Calu3 (cell line): ENCODE measurements at regions not wholly inside any gene's neighbourhood (a gene's known extent, or its start where the extent isn't known, plus 50 kb on each side); places are given as distances from the start of the nearest gene placed in this dataset.

Experiments
- BruUV-seq: library from RNA; stranded (reverse); fragments of 400-500 nt; replicated peaks from 2 replicates; lab custom pipeline; 2021; lab: Mats Ljungman, UMichigan
- CTCF ChIA-PET: fragments of 300-600 bp; sonication (Branson Sonifier 250); formaldehyde crosslinking; loops from one replicate; lab custom pipeline; 2022; ENCODE audit warnings: antibody characterized with exemption; lab: Charles Lee
- DNase-seq: peaks from one replicate; pipeline ENCODE4 v3.0.0; 2022
- H3K27ac Mint-ChIP-seq: one replicate; pipeline ENCODE4 v1.8.0; 2022; ENCODE audit warnings: mixed read lengths; ENCODE audit not compliant: unreplicated experiment
- H3K27me3 Mint-ChIP-seq: one replicate; pipeline ENCODE4 v1.8.0; 2022; ENCODE audit warnings: mixed read lengths; ENCODE audit not compliant: unreplicated experiment
- H3K36me3 Mint-ChIP-seq: one replicate; pipeline ENCODE4 v1.8.0; 2022; ENCODE audit warnings: mild to moderate bottlenecking, moderate library complexity, mixed read lengths; ENCODE audit not compliant: insufficient read depth, unreplicated experiment
- H3K4me1 Mint-ChIP-seq: one replicate; pipeline ENCODE4 v1.8.0; 2022; ENCODE audit warnings: mild to moderate bottlenecking, low read depth, mixed read lengths; ENCODE audit not compliant: unreplicated experiment
- H3K4me3 Mint-ChIP-seq: one replicate; pipeline ENCODE4 v1.8.0; 2022; ENCODE audit warnings: mild to moderate bottlenecking, low read depth, moderate library complexity, mixed read lengths; ENCODE audit not compliant: unreplicated experiment
- H3K9me3 Mint-ChIP-seq: one replicate; pipeline ENCODE4 v1.8.0; 2022; ENCODE audit warnings: low read depth, mixed read lengths; ENCODE audit not compliant: unreplicated experiment
- intact Hi-C: fragments of 100-400 bp; cut with micrococcal nuclease; formaldehyde crosslinking; loops from one replicate; pipeline ENCODE4 v1.10.0; 2022; ENCODE audit not compliant: unreplicated experiment
- TF ChIP-seq, protein P1 (sequence below): fragments of 200-600 bp; IDR thresholded peaks from one replicate; pipeline ENCODE4 v1.8.0; 2022; ENCODE audit warnings: antibody characterized with exemption; ENCODE audit not compliant: unreplicated experiment

DNA sequence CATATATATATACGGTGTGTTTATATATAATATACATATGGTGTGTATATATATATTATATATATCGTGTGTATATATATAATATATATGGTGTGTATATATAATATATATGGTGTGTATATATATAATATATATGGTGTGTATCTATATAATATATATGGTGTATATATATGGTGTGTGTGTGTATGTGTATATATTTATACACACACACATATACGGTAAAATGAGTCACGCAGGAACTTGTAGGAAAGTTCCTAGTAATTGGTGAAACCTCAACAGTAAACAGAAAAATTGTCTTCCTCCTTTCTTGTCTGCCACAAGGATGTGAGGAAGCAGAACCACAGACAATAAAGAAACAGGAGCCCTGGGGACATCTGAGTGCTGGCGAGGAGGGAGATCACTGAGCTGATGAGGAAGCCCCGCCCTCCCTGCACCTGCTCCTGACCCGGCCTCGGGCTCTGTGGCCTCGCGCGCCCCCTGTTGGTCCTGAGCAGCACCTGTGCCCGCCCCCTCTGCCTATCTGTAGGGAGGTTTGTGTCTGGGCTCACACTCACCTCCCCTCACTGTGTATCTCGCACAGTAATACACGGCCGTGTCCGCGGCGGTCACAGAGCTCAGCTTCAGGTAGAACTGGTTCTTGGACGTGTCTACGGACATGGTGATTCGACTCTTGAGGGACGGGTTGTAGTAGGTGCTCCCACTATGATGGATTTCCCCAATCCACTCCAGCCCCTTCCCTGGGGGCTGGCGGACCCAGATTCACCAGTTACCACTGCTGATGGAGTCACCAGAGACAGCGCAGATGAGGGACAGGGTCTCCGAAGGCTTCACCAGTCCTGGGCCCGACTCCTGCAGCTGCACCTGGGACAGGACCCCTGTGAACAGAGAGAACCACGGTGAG is 1079.4 kb downstream of the TMEM121 start:
- Mint-ChIP-seq H3K4me3 (no peak overlapping the region), H3K9me3 (no peaks in the 10 kb centered on the region), H3K27me3 (peaks cover 67% of the 10 kb centered on the region), H3K4me1 (no peaks in the 10 kb centered on the region), H3K27ac (no peak overlapping the region), H3K36me3 (no peaks in the 10 kb centered on the region)
- TF ChIP-seq, protein P1, sequence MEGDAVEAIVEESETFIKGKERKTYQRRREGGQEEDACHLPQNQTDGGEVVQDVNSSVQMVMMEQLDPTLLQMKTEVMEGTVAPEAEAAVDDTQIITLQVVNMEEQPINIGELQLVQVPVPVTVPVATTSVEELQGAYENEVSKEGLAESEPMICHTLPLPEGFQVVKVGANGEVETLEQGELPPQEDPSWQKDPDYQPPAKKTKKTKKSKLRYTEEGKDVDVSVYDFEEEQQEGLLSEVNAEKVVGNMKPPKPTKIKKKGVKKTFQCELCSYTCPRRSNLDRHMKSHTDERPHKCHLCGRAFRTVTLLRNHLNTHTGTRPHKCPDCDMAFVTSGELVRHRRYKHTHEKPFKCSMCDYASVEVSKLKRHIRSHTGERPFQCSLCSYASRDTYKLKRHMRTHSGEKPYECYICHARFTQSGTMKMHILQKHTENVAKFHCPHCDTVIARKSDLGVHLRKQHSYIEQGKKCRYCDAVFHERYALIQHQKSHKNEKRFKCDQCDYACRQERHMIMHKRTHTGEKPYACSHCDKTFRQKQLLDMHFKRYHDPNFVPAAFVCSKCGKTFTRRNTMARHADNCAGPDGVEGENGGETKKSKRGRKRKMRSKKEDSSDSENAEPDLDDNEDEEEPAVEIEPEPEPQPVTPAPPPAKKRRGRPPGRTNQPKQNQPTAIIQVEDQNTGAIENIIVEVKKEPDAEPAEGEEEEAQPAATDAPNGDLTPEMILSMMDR, result peak; percentile 14
- peak; percentile 53 for DNase-seq
- intact Hi-C loops, result no loop called here
- CTCF ChIA-PET, result no interaction called here
- no TSS peak for BruUV-seq

DNA sequence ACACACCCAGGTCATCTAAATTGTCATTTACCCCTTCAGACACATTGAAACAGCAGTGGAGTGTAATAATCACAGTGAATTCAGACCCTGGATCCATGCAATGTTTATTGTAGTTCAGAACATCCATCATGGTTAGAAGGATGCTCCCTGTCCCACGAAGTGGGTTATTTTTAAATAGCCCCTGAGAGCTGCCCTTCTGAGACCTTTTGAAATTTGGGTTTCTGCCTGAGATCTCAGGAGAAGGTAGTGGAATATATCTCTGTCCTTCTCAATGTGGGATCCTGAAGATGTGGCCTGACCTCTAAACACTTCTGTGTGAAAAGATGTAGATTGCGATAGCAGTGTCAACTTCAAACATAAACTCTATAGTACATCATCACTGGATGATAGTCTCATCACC is 1080.6 kb downstream of the TMEM121 start:
- Mint-ChIP-seq H3K9me3 (no peaks in the 10 kb centered on the region), H3K36me3 (no peaks in the 10 kb centered on the region), H3K27me3 (peaks cover 68% of the 10 kb centered on the region), H3K4me1 (no peaks in the 10 kb centered on the region), H3K4me3 (no peak overlapping the region), H3K27ac (no peak overlapping the region)
- DNase-seq, result no peak
- TF ChIP-seq, protein P1, result no peak
- intact Hi-C loops, result no loop called here
- no TSS peak for BruUV-seq
- CTCF ChIA-PET, result no interaction called here

DNA sequence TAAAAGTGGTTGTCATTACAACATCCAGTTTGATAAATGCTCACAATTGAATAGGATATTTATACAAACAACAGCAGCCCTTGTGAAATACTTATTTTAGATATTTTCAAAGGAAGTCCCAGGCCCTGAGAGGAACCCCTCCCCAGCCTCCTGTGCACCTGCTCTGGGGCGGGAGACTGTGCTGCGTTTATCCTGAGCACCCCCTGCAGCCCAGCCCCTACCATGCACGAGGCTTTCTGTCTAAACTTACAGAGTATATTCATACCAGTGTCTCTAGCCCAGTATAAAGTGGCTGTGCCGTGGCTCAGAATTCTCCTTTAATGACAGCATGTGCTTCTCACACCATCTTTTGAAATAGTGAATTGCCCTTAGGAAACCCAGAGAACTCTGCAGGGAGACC is 1084.3 kb downstream of the TMEM121 start:
- Mint-ChIP-seq H3K27ac (no peak overlapping the region), H3K36me3 (no peaks in the 10 kb centered on the region), H3K27me3 (peaks cover 56% of the 10 kb centered on the region), H3K4me1 (no peaks in the 10 kb centered on the region), H3K4me3 (no peak overlapping the region), H3K9me3 (no peaks in the 10 kb centered on the region)
- no peak for DNase-seq
- no TSS peak for BruUV-seq
- intact Hi-C loops, result no loop called here
- CTCF ChIA-PET, result no interaction called here
- TF ChIP-seq, protein P1, result no peak

DNA sequence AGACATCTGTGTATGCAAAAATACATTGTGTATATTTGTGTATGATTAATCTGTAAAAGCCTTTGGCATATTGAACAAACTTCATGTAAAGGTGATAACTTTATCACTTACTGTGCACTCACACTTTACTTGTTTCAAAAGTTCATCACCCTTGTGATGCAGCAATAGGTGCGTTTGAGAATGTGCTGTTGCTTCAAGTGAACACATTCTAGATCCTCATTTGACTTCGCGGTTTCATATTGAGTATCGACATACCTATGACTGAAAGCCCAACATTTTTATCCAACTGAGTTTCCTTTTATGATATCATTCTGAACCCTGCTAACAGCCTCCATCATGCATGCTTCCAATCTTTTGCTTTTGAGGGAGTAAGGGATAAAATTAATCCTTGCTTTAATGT is 1086.9 kb downstream of the TMEM121 start:
- no peaks in the 10 kb centered on the region for H3K4me1 Mint-ChIP-seq
- intact Hi-C loops, result no loop called here
- no peaks in the 10 kb centered on the region for H3K9me3 Mint-ChIP-seq
- H3K27me3 Mint-ChIP-seq, result peaks cover 36% of the 10 kb centered on the region
- H3K27ac Mint-ChIP-seq, result no peak overlapping the region
- no peaks in the 10 kb centered on the region for H3K36me3 Mint-ChIP-seq
- no peak for DNase-seq
- CTCF ChIA-PET, result no interaction called here
- TF ChIP-seq, protein P1, result no peak
- no peak overlapping the region for H3K4me3 Mint-ChIP-seq
- BruUV-seq, result no TSS peak
